ENCODE measurements at regions not wholly inside any gene's neighbourhood (a gene's known extent, or its start where the extent isn't known, plus 50 kb on each side); places are given as distances from the start of the nearest gene placed in this dataset.

DNA sequence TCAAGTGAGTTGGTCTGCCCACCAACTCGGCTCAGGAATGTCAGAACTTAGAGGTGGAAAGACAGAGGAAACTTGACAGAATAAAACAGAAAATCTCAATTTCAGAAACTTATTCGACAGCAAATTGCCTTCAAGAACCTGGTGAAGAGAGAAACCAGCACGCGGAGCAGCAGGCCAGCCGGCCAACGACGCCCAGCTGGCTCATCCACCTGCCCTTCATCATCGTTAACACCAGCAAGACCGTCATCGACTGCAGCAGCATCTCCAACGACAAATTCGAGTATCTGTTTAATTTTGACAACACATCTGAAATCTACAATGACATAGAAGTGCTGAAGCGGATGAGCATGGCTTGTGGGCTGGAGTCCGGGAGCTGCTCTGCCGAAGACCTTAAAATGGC lies 350.8 kb upstream of the CAMK1G start:
- Mint-ChIP-seq H3K4me1 (ENCODE audit: low read depth) (no peaks in the 10 kb centered on the region), H3K27me3 (ENCODE audit: low read depth) (peaks cover 7% of the 10 kb centered on the region), H3K4me3 (no peak overlapping the region), H3K9me3 (peaks cover 4% of the 10 kb centered on the region), H3K36me3 (ENCODE audit: insufficient read depth) (no peaks in the 10 kb centered on the region)
- ATAC-seq (no peak), DNase-seq (no peak)

DNA sequence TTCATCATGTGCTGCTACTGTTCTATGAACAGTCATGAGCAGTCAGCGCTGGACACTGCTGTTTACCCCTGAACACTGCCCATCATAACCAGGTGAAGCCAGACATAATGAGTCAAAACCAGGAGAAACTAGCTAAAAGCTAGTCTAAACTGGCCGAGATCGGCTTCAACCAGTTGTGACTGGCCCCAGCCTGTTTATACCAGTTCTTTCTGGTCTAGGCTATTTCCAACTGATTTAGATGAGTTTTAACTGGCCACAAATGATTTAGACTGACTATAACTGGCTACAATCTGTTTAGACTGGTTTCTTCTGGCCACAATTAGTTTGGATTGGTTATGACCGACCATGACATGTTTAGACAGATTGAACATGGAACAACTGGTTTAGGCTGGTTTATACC lies 348.3 kb upstream of the CAMK1G start:
- DNase-seq (no peak), ATAC-seq (no peak)
- Mint-ChIP-seq H3K27me3 (ENCODE audit: low read depth) (peaks cover 7% of the 10 kb centered on the region), H3K9me3 (peaks cover 4% of the 10 kb centered on the region), H3K36me3 (ENCODE audit: insufficient read depth) (no peaks in the 10 kb centered on the region), H3K4me3 (no peak overlapping the region), H3K4me1 (ENCODE audit: low read depth) (no peaks in the 10 kb centered on the region)

DNA sequence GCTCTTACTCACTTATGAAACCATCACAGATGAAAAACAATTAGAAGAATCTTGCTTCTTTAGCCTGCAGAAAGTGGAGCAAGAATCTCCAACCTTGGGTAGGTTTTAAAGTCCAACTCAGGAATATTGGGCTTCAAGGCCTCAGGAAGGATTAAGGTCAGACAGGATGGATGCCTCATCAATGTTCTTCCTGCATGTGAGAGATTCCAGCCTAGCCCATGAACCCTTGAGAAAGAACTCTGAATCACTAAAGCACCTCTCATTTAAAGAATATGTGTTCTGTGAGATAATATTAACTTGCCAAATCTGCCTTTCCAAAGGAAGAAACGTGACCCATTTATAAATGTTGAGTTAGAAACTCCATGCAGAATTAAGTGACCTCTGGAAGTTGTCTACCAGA lies 345.2 kb upstream of the CAMK1G start:
- DNase-seq (no peak), ATAC-seq (no peak)
- Mint-ChIP-seq H3K4me1 (ENCODE audit: low read depth) (no peaks in the 10 kb centered on the region), H3K27me3 (ENCODE audit: low read depth) (peaks cover 5% of the 10 kb centered on the region), H3K9me3 (no peaks in the 10 kb centered on the region), H3K36me3 (ENCODE audit: insufficient read depth) (no peaks in the 10 kb centered on the region), H3K4me3 (no peak overlapping the region)

DNA sequence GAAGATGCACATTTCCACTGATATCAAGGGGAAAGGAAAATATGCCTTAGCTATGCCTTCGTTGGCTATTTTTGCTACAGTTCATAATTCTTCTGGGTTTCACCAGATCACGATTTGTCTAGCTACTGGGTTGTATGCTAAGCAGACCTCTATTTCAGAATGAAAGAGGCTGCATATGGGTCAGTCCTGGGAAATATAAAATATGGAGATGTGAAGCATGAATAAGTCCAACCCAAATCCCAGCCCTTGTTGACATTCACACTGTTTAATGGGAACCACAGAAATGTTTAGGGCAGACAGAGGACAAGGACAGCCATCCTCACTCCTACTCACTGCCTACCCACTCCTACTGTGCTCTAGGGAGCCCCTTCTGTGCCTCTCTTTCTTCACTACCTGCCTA lies 343.2 kb upstream of the CAMK1G start:
- DNase-seq = no peak
- Mint-ChIP-seq H3K27me3 (ENCODE audit: low read depth) (peaks cover 5% of the 10 kb centered on the region), H3K36me3 (ENCODE audit: insufficient read depth) (no peaks in the 10 kb centered on the region), H3K4me1 (ENCODE audit: low read depth) (no peaks in the 10 kb centered on the region), H3K9me3 (no peaks in the 10 kb centered on the region), H3K4me3 (no peak overlapping the region)
- ATAC-seq = no peak

DNA sequence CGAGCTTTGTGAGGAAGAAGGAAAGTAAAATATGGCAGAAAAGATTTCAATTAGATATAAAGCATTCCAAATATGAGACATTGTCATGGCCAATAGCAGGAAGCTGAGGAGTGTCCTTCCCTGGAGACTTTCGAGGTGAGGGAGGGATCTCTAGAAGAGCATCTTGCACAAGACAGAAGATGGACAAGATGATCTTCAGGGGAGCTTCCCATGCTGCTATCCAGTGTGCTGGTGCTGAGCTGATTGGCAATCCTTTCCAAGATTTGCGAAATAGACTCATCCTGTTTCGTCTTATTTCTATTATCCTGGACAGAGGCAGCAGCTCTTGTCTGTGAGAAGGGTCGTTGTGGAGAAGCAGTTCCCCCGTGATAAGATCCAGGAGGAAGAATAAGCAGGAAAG lies 342.0 kb upstream of the CAMK1G start:
- Mint-ChIP-seq H3K4me3 (no peak overlapping the region), H3K9me3 (no peaks in the 10 kb centered on the region), H3K4me1 (ENCODE audit: low read depth) (no peaks in the 10 kb centered on the region), H3K36me3 (ENCODE audit: insufficient read depth) (no peaks in the 10 kb centered on the region), H3K27me3 (ENCODE audit: low read depth) (peaks cover 5% of the 10 kb centered on the region)
- ATAC-seq (no peak), DNase-seq (no peak)

DNA sequence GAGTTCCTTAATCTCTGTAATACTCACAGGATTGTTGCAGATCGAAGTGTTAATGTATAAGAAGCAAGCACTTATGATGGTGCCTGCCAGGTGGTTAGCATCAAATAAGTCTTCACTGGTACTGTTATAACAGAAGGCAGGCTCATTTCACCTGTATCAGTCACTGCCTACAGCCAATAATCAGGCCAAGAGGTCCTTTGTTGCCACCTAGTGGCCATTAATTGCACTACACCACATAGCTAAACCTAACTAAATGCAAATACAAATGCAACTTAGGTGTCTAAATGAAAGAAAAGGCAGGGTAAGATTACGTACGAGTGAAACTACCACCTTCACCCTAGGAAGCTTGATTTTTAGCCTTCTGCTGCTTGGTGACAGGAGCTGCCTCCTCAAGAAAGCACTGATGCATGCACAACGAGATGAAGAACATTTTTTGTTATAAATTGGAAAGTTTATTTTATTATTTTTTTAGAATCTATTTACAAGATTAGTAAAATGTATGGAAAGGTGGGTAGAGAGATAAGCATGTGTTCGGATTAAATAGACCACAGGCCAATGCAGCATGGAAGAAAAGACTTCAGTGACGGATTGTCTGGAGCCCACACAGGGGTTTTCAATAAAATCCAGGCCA lies 334.8 kb upstream of the CAMK1G start:
- Mint-ChIP-seq H3K4me3 (no peak overlapping the region), H3K27me3 (ENCODE audit: low read depth) (no peaks in the 10 kb centered on the region), H3K36me3 (ENCODE audit: insufficient read depth) (no peaks in the 10 kb centered on the region), H3K4me1 (ENCODE audit: low read depth) (no peaks in the 10 kb centered on the region), H3K9me3 (no peaks in the 10 kb centered on the region)
- DNase-seq (peak; percentile 26), ATAC-seq (peak in 1 of 2 donors; percentile 48)

DNA sequence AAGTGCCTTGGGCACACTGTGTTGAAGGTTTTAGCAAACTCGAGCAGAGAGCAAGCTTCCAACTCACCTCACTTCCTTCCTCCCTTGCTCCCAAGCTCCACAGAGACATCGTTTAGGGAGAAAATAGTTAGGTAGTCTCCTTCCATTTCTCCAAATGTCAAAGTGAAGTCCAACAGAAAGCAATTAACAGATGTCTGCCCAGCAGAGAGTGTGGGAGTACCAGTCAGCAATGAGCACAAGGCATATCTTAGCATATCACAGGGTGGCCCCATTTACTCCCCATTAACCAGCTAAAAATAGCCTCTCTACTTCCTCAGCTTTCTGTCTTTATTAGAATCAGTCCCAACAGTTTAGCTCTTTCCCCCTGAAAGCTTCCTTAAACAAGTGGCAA lies 334.2 kb upstream of the CAMK1G start:
- peaks cover 3% of the 10 kb centered on the region for H3K9me3 Mint-ChIP-seq
- ATAC-seq = no peak
- H3K4me1 Mint-ChIP-seq (ENCODE audit: low read depth) = no peaks in the 10 kb centered on the region
- H3K27me3 Mint-ChIP-seq (ENCODE audit: low read depth) = no peaks in the 10 kb centered on the region
- no peak for DNase-seq
- H3K4me3 Mint-ChIP-seq = no peak overlapping the region
- H3K36me3 Mint-ChIP-seq (ENCODE audit: insufficient read depth) = no peaks in the 10 kb centered on the region

DNA sequence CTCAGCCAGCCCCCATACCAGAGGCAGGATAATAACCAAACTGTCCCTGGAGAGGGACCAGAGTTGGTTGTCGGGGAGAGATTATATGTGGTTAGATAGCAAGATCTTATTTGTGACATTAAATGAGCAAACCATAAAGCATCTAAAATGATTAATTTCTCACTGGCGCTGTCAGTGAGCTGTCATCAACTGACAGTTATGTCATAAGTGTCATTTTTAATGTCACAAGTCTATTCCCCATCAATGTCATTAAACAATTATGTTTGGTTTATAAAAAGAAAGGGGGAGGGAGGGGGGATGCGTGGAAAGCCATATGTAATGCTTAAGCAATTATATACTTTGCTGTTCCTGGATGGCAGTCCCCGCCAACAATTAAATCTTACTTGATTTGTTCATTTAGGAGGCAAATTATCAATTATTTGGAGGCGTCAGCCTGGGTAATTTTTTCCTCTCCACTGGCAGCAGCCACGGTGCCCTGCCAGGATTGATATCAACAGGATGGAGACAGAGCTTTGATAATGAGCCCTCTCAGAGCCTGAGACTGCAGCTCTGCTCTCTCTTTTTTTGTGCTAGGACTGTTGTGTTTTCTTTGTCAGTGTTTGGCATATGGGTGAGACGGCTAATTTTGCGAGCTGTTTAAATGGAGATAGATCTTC lies 333.6 kb upstream of the CAMK1G start:
- H3K4me1 Mint-ChIP-seq (ENCODE audit: low read depth) = no peaks in the 10 kb centered on the region
- H3K27me3 Mint-ChIP-seq (ENCODE audit: low read depth) = peaks cover under 1% of the 10 kb centered on the region
- DNase-seq (no peak), ATAC-seq (no peak)
- no peak overlapping the region for H3K4me3 Mint-ChIP-seq
- no peaks in the 10 kb centered on the region for H3K36me3 Mint-ChIP-seq (ENCODE audit: insufficient read depth)
- H3K9me3 Mint-ChIP-seq = peaks cover 3% of the 10 kb centered on the region

DNA sequence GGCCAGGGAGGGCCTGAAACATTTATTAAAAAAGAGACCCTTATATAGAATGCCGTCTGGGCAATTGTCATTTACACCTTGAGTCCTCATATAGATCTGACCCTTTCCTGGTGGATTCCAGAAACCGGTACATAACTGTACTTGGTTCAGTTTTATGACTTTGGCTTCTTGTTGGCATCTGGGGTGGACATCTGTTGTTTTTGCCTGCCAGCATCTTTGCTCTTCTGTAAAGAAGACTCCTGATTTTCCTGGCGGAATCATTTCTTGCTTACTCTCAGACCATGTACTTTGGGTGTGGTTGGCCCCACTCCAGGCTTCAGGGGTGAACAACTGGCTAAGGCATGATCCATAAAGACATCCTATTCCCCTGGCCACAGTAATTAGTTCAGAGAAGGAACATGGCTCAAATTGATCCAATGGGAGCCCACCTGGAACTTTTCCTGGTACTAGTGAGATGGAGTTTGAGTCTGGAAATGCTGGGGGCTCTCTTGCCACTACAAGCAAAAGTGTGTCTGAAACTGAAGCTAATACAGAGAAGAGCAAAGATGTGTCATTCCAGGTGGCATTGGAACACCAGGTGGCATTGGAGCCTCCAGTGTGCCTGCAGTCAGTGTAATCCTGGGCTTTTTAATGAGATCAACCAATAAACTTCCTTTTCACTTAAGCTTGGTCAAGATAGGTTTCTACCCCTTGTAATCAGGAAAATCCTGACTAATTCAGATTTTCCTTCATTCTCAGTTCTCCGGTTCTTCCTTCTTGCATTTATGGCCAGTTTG lies 332.5 kb upstream of the CAMK1G start:
- Mint-ChIP-seq H3K27me3 (ENCODE audit: low read depth) (peaks cover 6% of the 10 kb centered on the region), H3K36me3 (ENCODE audit: insufficient read depth) (no peaks in the 10 kb centered on the region), H3K4me3 (no peak overlapping the region), H3K4me1 (ENCODE audit: low read depth) (no peaks in the 10 kb centered on the region), H3K9me3 (peaks cover 3% of the 10 kb centered on the region)
- DNase-seq (no peak), ATAC-seq (no peak)

DNA sequence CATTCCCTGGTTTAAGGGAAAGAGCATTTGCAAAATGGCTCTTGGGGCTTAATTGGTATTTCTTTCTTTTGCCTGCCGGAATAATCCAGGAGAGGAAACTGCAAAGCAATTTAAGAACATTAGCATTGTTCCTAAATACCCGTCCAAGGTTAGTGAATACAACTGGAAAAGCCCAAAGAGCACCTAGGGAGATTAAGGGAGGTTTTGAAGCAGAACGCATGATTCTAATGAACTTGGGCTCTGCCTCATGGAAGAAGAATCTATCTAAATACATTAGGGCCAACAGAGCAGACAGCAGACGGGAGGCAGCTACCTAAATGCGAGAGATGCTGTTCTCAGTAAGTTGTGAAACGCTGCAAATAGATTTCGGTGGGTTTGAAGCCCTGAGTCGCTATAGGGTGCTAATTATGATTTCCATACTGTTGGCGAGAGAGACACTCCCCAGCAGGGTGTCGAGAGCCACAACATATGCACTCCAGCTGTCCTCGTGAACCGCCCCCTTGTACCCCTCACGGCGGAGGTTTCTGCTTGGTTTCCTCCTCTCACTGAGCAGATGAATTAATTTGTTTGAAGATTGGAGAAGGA lies 326.7 kb upstream of the CAMK1G start:
- H3K4me1 Mint-ChIP-seq (ENCODE audit: low read depth) = no peaks in the 10 kb centered on the region
- no peak overlapping the region for H3K4me3 Mint-ChIP-seq
- ATAC-seq (no peak), DNase-seq (no peak)
- peaks cover 22% of the 10 kb centered on the region for H3K9me3 Mint-ChIP-seq
- H3K27me3 Mint-ChIP-seq (ENCODE audit: low read depth) = peaks cover 6% of the 10 kb centered on the region
- no peaks in the 10 kb centered on the region for H3K36me3 Mint-ChIP-seq (ENCODE audit: insufficient read depth)

DNA sequence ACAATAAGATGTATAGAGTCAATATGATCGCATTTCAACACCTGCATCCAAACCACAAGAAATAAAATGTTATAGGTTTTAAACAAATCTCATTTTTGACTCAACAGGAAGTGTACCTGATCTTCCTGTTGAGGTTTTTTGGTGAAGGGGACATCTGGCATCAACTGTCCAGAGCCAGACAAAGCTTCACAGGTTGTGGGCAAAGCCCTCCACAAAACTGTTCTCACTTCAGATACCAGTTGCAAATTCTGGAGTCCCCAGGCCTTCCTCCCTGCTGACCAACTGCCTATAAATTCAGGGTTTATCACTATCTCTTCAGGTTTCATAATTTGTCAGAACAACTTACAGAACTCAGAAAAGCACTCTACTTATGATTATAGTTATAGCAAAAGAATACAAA lies 326.1 kb upstream of the CAMK1G start:
- Mint-ChIP-seq H3K4me1 (ENCODE audit: low read depth) (no peaks in the 10 kb centered on the region), H3K36me3 (ENCODE audit: insufficient read depth) (no peaks in the 10 kb centered on the region), H3K27me3 (ENCODE audit: low read depth) (peaks cover 6% of the 10 kb centered on the region), H3K9me3 (peaks cover 22% of the 10 kb centered on the region), H3K4me3 (no peak overlapping the region)
- DNase-seq (no peak), ATAC-seq (no peak)

DNA sequence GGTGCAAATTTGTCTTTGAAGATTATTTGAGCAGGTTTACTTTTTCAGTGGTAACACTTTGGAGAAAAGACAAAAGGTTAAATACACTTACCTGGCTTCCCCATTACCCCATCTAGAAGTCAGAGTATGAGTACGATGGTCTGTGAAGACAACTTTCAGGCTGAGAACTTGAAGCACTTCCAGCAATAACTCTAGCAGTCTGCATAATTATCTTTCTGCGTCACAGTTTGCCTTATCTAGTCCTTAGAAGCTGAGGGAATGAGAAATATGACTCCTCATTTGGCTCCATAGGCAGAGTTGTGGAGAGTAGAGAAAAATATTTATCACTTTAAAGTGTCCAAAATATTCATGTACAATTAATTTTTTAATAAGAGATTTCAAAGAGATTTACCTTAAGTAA lies 323.4 kb upstream of the CAMK1G start:
- ATAC-seq (no peak), DNase-seq (no peak)
- no peaks in the 10 kb centered on the region for H3K4me1 Mint-ChIP-seq (ENCODE audit: low read depth)
- H3K4me3 Mint-ChIP-seq = no peak overlapping the region
- no peaks in the 10 kb centered on the region for H3K36me3 Mint-ChIP-seq (ENCODE audit: insufficient read depth)
- H3K9me3 Mint-ChIP-seq = peaks cover 19% of the 10 kb centered on the region
- H3K27me3 Mint-ChIP-seq (ENCODE audit: low read depth) = peaks cover 5% of the 10 kb centered on the region

DNA sequence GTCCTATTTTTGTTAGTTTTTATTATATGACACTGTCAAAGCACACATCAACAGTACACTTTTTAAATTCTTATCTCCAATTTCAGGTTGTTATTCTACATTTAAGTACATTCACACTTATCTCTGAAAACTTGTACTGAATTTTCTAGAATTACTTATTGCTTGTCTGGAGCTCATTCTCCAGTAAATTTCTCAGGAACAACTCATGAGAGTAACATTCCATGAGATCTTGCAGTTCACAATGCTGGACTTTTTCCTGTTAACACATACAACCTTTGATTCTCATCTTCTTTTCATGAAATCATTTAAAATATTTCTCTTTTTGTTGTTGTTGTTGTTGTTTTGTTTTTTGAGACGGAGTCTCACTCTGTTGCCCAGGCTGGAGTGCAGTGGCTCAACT lies 320.9 kb upstream of the CAMK1G start:
- H3K4me1 Mint-ChIP-seq (ENCODE audit: low read depth) = no peaks in the 10 kb centered on the region
- no peaks in the 10 kb centered on the region for H3K36me3 Mint-ChIP-seq (ENCODE audit: insufficient read depth)
- ATAC-seq (no peak), DNase-seq (no peak)
- H3K9me3 Mint-ChIP-seq = peaks cover 10% of the 10 kb centered on the region
- no peak overlapping the region for H3K4me3 Mint-ChIP-seq
- H3K27me3 Mint-ChIP-seq (ENCODE audit: low read depth) = peaks cover 1% of the 10 kb centered on the region

DNA sequence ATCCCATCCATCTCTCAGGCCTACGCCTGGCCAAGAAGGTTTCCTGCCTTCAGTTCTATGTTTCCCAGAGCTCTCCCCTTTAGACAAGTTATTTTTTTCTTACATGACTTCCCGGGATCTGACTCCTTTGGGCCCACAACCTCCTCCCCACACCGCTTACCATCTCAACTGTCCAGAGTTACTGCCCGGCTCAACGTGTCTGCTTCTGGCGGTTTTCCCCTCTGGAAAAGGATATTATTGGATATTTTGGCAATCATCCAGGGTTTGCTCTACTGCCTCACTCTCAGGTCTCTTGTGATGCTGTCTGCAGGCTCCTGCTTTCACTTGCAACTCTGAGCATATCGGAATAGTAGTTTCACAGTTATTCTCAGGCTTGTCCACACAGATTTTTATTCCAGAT lies 318.2 kb upstream of the CAMK1G start:
- H3K27me3 Mint-ChIP-seq (ENCODE audit: low read depth) = peaks cover 1% of the 10 kb centered on the region

More for the DNA sequence above, 318.2 kb upstream of the CAMK1G start:
- Mint-ChIP-seq H3K4me3 (no peak overlapping the region), H3K4me1 (ENCODE audit: low read depth) (no peaks in the 10 kb centered on the region), H3K36me3 (ENCODE audit: insufficient read depth) (no peaks in the 10 kb centered on the region), H3K9me3 (no peaks in the 10 kb centered on the region)
- no peak for DNase-seq
- ATAC-seq = no peak

Data from activated T-cell treated with anti-CD3 and anti-CD28 coated beads, Interleukin-2, amount 50 U/mL, for 4 hours (primary cell).